ENCODE measurements at regions not wholly inside any gene's neighbourhood (a gene's known extent, or its start where the extent isn't known, plus 50 kb on each side); places are given as distances from the start of the nearest gene placed in this dataset.

DNA sequence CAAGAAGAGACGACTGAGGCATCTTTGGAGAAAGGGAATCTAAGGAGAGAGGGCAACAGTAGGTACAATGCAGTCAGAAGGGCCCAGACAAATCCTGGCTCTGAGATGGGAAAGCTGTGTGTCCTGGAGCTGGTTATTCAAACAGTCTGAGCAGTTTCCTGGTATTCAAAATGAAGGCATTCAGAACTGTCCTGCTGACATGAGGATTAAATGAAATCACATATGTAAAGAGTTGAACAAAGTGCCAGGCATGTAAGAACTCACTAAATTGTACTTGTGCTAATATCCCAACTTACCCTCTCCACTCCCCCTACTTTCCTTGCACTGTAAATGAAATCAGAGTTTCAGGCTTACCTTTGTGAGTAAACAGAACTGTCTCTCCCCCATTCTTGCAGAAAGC, 60.9 kb upstream of the LDB2 start:
- TF ChIP-seq, protein P1, sequence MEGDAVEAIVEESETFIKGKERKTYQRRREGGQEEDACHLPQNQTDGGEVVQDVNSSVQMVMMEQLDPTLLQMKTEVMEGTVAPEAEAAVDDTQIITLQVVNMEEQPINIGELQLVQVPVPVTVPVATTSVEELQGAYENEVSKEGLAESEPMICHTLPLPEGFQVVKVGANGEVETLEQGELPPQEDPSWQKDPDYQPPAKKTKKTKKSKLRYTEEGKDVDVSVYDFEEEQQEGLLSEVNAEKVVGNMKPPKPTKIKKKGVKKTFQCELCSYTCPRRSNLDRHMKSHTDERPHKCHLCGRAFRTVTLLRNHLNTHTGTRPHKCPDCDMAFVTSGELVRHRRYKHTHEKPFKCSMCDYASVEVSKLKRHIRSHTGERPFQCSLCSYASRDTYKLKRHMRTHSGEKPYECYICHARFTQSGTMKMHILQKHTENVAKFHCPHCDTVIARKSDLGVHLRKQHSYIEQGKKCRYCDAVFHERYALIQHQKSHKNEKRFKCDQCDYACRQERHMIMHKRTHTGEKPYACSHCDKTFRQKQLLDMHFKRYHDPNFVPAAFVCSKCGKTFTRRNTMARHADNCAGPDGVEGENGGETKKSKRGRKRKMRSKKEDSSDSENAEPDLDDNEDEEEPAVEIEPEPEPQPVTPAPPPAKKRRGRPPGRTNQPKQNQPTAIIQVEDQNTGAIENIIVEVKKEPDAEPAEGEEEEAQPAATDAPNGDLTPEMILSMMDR (conservative IDR thresholded peaks at IDR 0.05; ENCODE audit: low read length), result no peak
- TF ChIP-seq EZH2phosphoT487 (IDR thresholded peaks at IDR 0.05; ENCODE audit: borderline replicate concordance), result no peak

All from Loucy (cell line).